ENCODE measurements at regions not wholly inside any gene's neighbourhood (a gene's known extent, or its start where the extent isn't known, plus 50 kb on each side); places are given as distances from the start of the nearest gene placed in this dataset.

DNA sequence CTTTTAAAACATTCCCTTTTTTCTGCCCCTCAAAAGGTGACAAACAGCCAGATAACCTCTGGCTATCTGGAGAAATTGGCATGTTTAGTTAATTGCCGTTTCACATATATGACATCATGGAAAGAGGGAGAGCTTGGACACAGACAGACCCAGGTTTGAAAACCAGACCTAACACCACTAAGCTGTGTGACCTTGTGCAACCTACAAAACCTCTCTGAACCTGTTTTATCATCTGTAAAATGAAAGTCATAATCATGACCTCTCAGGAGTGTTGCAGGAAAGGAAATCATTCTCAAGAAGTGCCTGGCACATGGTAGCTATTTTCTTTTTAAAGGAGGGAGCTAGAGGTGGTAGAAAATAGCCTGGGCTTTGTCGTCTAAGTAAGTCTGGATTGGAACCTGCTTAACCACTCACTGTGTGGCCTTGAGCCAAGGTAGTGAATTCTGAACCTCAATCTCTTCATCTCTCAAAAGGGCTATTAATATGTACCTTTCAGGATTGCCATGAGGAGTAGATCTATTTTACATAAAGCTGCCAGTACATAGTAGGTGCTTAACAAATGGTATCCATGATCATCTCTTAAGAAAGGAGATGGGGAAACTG is 363.5 kb downstream of the BCOR start:
- no peak for TF ChIP-seq SMC3 (IDR thresholded peaks at IDR 0.05; ENCODE audit: low read depth, low read length)
- TF ChIP-seq CTCF (conservative IDR thresholded peaks at IDR 0.05; ENCODE audit: low read depth, low read length) = no peak
- no peak for TF ChIP-seq RFX5 (IDR thresholded peaks at IDR 0.05; ENCODE audit: low read depth, low read length)
- TF ChIP-seq POLR2A (IDR thresholded peaks at IDR 0.05; ENCODE audit: low read depth, low read length) = no peak
- TF ChIP-seq RCOR1 (IDR thresholded peaks at IDR 0.05; ENCODE audit: insufficient replicate concordance, low read length) = no peak
- no peak for TF ChIP-seq MXI1 (IDR thresholded peaks at IDR 0.05; ENCODE audit: borderline replicate concordance, low read depth, low read length)
- TF ChIP-seq RAD21 (IDR thresholded peaks at IDR 0.05; ENCODE audit: low read length) = no peak
- no peak for TF ChIP-seq CEBPB (IDR thresholded peaks at IDR 0.05; ENCODE audit: low read depth, low read length)

Data from IMR-90 (cell line).